H1 (cell line): ENCODE measurements at regions not wholly inside any gene's neighbourhood (a gene's known extent, or its start where the extent isn't known, plus 50 kb on each side); places are given as distances from the start of the nearest gene placed in this dataset.

Experiments used
- ASH2L ChIP-seq: fragments of 200-600, 300-600 bp; sonication (generic); IDR thresholded peaks from one replicate; pipeline ENCODE4 v1.7.1; 2017; ENCODE audit warnings: low read length
- CHD2 ChIP-seq: IDR thresholded peaks from 2 replicates; pipeline ENCODE4 v1.6.1; 2012; ENCODE audit warnings: low read length, improper control_type of control experiment
- HDAC6 ChIP-seq: IDR thresholded peaks from one replicate; pipeline ENCODE4 v1.7.1; 2012; ENCODE audit warnings: low read depth, mild to moderate bottlenecking, inconsistent platforms, low read length, moderate library complexity
- POLR2A ChIP-seq, 2 experiments: IDR thresholded peaks; 1 replicate in 1 of 2; 2 replicates in 1 of 2; pipeline ENCODE4 v1.6.1; 2011; ENCODE audit warnings: low read depth in 2 of 2, low read length in 2 of 2, mild to moderate bottlenecking in 2 of 2; ENCODE audit errors: control extremely low read depth in 1 of 2
- POLR2AphosphoS5 ChIP-seq: IDR thresholded peaks from 2 replicates; pipeline ENCODE4 v1.6.1; 2011; ENCODE audit warnings: low read depth, low read length
- SIN3A ChIP-seq, 2 experiments: IDR thresholded peaks in 1 of 2; conservative IDR thresholded peaks in 1 of 2; 2 replicates each; pipeline ENCODE4 v1.6.1; 2011 to 2012; ENCODE audit warnings: low read length in 2 of 2, improper control_type of control experiment in 1 of 2, low read depth in 1 of 2, mild to moderate bottlenecking in 1 of 2
- YY1 ChIP-seq: IDR thresholded peaks from 2 replicates; pipeline ENCODE4 v1.6.1; 2011; ENCODE audit warnings: low read depth, mild to moderate bottlenecking, low read length
- TF ChIP-seq, protein P1 (sequence below): fragments of 300-600 bp; sonication (generic); IDR thresholded peaks from 2 replicates; pipeline ENCODE4 v1.7.1; 2012; ENCODE audit warnings: low read length, moderate library complexity, mild to moderate bottlenecking, inconsistent platforms; ENCODE audit not compliant: insufficient replicate concordance
- TF ChIP-seq, protein P2 (sequence below), 3 experiments: IDR thresholded peaks; 1 replicate in 2 of 3; 2 replicates in 1 of 3; pipeline versions ENCODE4 v1.5.1 to v1.6.1; 2011; ENCODE audit warnings: low read length in 3 of 3, mild to moderate bottlenecking in 3 of 3, inconsistent platforms in 2 of 3, low read depth in 1 of 3, moderate library complexity in 1 of 3; ENCODE audit not compliant: insufficient read depth in 1 of 3; ENCODE audit errors: control extremely low read depth in 1 of 3

DNA sequence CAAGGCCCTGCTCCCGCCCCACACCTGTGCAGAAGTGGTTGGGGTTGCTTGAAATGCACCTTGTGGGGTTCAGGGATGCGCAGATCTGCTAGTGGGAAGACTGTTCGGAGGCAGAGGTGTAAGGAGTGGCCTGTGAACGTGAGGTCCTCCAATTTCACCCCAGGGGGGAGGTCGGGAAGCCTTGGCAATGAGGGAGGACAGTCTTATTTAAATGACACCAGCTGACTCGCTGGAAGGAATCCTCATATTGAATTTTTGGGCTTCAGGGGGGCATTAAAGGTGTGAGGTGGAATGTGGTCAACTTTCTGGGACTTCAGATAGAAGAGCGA is 218.8 kb upstream of the CELF2 start (continued):
- TF ChIP-seq, protein P1, sequence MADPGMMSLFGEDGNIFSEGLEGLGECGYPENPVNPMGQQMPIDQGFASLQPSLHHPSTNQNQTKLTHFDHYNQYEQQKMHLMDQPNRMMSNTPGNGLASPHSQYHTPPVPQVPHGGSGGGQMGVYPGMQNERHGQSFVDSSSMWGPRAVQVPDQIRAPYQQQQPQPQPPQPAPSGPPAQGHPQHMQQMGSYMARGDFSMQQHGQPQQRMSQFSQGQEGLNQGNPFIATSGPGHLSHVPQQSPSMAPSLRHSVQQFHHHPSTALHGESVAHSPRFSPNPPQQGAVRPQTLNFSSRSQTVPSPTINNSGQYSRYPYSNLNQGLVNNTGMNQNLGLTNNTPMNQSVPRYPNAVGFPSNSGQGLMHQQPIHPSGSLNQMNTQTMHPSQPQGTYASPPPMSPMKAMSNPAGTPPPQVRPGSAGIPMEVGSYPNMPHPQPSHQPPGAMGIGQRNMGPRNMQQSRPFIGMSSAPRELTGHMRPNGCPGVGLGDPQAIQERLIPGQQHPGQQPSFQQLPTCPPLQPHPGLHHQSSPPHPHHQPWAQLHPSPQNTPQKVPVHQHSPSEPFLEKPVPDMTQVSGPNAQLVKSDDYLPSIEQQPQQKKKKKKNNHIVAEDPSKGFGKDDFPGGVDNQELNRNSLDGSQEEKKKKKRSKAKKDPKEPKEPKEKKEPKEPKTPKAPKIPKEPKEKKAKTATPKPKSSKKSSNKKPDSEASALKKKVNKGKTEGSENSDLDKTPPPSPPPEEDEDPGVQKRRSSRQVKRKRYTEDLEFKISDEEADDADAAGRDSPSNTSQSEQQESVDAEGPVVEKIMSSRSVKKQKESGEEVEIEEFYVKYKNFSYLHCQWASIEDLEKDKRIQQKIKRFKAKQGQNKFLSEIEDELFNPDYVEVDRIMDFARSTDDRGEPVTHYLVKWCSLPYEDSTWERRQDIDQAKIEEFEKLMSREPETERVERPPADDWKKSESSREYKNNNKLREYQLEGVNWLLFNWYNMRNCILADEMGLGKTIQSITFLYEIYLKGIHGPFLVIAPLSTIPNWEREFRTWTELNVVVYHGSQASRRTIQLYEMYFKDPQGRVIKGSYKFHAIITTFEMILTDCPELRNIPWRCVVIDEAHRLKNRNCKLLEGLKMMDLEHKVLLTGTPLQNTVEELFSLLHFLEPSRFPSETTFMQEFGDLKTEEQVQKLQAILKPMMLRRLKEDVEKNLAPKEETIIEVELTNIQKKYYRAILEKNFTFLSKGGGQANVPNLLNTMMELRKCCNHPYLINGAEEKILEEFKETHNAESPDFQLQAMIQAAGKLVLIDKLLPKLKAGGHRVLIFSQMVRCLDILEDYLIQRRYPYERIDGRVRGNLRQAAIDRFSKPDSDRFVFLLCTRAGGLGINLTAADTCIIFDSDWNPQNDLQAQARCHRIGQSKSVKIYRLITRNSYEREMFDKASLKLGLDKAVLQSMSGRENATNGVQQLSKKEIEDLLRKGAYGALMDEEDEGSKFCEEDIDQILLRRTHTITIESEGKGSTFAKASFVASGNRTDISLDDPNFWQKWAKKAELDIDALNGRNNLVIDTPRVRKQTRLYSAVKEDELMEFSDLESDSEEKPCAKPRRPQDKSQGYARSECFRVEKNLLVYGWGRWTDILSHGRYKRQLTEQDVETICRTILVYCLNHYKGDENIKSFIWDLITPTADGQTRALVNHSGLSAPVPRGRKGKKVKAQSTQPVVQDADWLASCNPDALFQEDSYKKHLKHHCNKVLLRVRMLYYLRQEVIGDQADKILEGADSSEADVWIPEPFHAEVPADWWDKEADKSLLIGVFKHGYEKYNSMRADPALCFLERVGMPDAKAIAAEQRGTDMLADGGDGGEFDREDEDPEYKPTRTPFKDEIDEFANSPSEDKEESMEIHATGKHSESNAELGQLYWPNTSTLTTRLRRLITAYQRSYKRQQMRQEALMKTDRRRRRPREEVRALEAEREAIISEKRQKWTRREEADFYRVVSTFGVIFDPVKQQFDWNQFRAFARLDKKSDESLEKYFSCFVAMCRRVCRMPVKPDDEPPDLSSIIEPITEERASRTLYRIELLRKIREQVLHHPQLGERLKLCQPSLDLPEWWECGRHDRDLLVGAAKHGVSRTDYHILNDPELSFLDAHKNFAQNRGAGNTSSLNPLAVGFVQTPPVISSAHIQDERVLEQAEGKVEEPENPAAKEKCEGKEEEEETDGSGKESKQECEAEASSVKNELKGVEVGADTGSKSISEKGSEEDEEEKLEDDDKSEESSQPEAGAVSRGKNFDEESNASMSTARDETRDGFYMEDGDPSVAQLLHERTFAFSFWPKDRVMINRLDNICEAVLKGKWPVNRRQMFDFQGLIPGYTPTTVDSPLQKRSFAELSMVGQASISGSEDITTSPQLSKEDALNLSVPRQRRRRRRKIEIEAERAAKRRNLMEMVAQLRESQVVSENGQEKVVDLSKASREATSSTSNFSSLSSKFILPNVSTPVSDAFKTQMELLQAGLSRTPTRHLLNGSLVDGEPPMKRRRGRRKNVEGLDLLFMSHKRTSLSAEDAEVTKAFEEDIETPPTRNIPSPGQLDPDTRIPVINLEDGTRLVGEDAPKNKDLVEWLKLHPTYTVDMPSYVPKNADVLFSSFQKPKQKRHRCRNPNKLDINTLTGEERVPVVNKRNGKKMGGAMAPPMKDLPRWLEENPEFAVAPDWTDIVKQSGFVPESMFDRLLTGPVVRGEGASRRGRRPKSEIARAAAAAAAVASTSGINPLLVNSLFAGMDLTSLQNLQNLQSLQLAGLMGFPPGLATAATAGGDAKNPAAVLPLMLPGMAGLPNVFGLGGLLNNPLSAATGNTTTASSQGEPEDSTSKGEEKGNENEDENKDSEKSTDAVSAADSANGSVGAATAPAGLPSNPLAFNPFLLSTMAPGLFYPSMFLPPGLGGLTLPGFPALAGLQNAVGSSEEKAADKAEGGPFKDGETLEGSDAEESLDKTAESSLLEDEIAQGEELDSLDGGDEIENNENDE, result no peak
- no peak for TF ChIP-seq POLR2AphosphoS5
- no peak for TF ChIP-seq HDAC6
- no peak for TF ChIP-seq YY1
- TF ChIP-seq CHD2, result no peak
- no peak for TF ChIP-seq ASH2L
- TF ChIP-seq SIN3A (conservative IDR thresholded peaks at IDR 0.05 in 1 of 2, IDR thresholded peaks at IDR 0.05 in 1 of 2; ENCODE audit: low read depth in 1 of 2, low read length in 2 of 2), result no peak
- TF ChIP-seq, protein P2, sequence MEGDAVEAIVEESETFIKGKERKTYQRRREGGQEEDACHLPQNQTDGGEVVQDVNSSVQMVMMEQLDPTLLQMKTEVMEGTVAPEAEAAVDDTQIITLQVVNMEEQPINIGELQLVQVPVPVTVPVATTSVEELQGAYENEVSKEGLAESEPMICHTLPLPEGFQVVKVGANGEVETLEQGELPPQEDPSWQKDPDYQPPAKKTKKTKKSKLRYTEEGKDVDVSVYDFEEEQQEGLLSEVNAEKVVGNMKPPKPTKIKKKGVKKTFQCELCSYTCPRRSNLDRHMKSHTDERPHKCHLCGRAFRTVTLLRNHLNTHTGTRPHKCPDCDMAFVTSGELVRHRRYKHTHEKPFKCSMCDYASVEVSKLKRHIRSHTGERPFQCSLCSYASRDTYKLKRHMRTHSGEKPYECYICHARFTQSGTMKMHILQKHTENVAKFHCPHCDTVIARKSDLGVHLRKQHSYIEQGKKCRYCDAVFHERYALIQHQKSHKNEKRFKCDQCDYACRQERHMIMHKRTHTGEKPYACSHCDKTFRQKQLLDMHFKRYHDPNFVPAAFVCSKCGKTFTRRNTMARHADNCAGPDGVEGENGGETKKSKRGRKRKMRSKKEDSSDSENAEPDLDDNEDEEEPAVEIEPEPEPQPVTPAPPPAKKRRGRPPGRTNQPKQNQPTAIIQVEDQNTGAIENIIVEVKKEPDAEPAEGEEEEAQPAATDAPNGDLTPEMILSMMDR (IDR thresholded peaks at IDR 0.05; ENCODE audit: control extremely low read depth in 1 of 3, insufficient read depth in 1 of 3, low read depth in 1 of 3, low read length in 3 of 3), result no peak
- TF ChIP-seq POLR2A (IDR thresholded peaks at IDR 0.05; ENCODE audit: control extremely low read depth in 1 of 2, low read depth in 2 of 2, low read length in 2 of 2), result no peak
